Hematopoietic multipotent progenitor cell treated with erythropoietin and hydrocortisone succinate and interleukin-3 and kit ligand, for 8 days (in vitro differentiated cells): ENCODE measurements at regions not wholly inside any gene's neighbourhood (a gene's known extent, or its start where the extent isn't known, plus 50 kb on each side); places are given as distances from the start of the nearest gene placed in this dataset.
A peak's percentile ranks its signal among the peaks of the same experiment; 100 is the strongest.
"Not testable (repeated sequence)": the region's sequence is repeated elsewhere in the genome, so short reads cannot be mapped to it uniquely, and the experiment has no call there.

ENCODE experiments used
- DNase-seq: peaks from one replicate; pipeline ENCODE4 v3.0.0-alpha.2; 2015

- no peak for DNase-seq
Observed at GRCh38 chr4:87901422-87901992, 68.7 kb downstream of the MEPE start.

GRCh38 chr4:87904639-87905160 lies 70.8 kb upstream of the SPP1 start:
- DNase-seq = no peak

GRCh38 chr4:87908336-87908735 lies 67.2 kb upstream of the SPP1 start:
- DNase-seq = no peak

- no peak for DNase-seq
Observed at GRCh38 chr4:87910795-87911194, 64.7 kb upstream of the SPP1 start.

- DNase-seq = peak; percentile 29
Observed at GRCh38 chr4:87911252-87911774, 64.2 kb upstream of the SPP1 start.

GRCh38 chr4:87912164-87913004 lies 63.1 kb upstream of the SPP1 start:
- no peak for DNase-seq

- no peak for DNase-seq
Observed at GRCh38 chr4:87913896-87914295, 61.6 kb upstream of the SPP1 start.

- no peak for DNase-seq
Observed at GRCh38 chr4:87915621-87916020, 59.9 kb upstream of the SPP1 start.

- DNase-seq = no peak
Observed at GRCh38 chr4:87916626-87917025, 58.9 kb upstream of the SPP1 start.

GRCh38 chr4:87917911-87918310 lies 57.6 kb upstream of the SPP1 start:
- DNase-seq = not testable (repeated sequence)

- no peak for DNase-seq
Observed at GRCh38 chr4:87918314-87919058, 57.0 kb upstream of the SPP1 start.

GRCh38 chr4:87919304-87919703 lies 56.2 kb upstream of the SPP1 start:
- DNase-seq = not testable (repeated sequence)

GRCh38 chr4:87919941-87920340 lies 55.6 kb upstream of the SPP1 start:
- no peak for DNase-seq

- DNase-seq = no peak
Observed at GRCh38 chr4:87920478-87920877, 55.0 kb upstream of the SPP1 start.

GRCh38 chr4:87921626-87922479 lies 53.7 kb upstream of the SPP1 start:
- not testable (repeated sequence) for DNase-seq

GRCh38 chr4:87924146-87924545 lies 51.4 kb upstream of the SPP1 start:
- DNase-seq = not testable (repeated sequence)
